OCI-LY3 (cell line): ENCODE measurements at regions not wholly inside any gene's neighbourhood (a gene's known extent, or its start where the extent isn't known, plus 50 kb on each side); places are given as distances from the start of the nearest gene placed in this dataset.

ENCODE experiments used
- CTCF ChIP-seq: fragments of 200-600, 300-600 bp; sonication (generic); IDR thresholded peaks from 2 replicates; pipeline ENCODE4 v1.5.1; 2014; ENCODE audit warnings: antibody characterized with exemption, low read length, low read depth
- EZH2phosphoT487 ChIP-seq: fragments of 200-600 bp; shearing (Covaris generic); IDR thresholded peaks from 2 replicates; pipeline ENCODE4 v1.6.1; 2018; ENCODE audit warnings: antibody characterized with exemption, mixed run types, low read depth

DNA sequence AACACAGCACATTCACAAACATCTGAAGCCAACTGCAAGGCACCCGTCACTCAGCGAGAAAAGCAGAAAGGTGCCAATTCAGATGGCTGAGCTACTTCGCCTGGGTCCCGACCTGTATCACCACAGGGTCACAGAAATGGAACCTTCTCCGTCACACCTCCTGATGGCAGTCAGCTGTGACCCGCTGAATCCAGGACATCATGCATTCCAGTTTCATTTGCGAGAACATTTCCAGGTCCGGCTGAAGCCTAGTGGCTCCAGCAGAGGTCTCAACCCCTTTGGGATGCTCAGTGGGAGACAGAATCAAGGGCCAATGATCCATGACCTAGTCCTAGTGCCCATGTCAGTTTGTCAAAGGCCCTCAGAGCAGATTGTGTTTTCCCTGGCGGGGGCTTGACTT is 193.6 kb upstream of the KLF14 start:
- TF ChIP-seq CTCF, result no peak
- TF ChIP-seq EZH2phosphoT487, result no peak
